Loucy (cell line): ENCODE measurements at regions not wholly inside any gene's neighbourhood (a gene's known extent, or its start where the extent isn't known, plus 50 kb on each side); places are given as distances from the start of the nearest gene placed in this dataset.

Experiments
- CTCF ChIP-seq: fragments of 200-600 bp; sonication (generic); conservative IDR thresholded peaks from 2 replicates; pipeline ENCODE4 v1.5.1; 2014; ENCODE audit warnings: mild to moderate bottlenecking, antibody characterized with exemption, low read length
- EZH2phosphoT487 ChIP-seq: fragments of 200-600 bp; IDR thresholded peaks from 2 replicates; pipeline ENCODE4 v1.6.1; 2018; ENCODE audit warnings: antibody characterized with exemption, mild to moderate bottlenecking, moderate library complexity, borderline replicate concordance

DNA sequence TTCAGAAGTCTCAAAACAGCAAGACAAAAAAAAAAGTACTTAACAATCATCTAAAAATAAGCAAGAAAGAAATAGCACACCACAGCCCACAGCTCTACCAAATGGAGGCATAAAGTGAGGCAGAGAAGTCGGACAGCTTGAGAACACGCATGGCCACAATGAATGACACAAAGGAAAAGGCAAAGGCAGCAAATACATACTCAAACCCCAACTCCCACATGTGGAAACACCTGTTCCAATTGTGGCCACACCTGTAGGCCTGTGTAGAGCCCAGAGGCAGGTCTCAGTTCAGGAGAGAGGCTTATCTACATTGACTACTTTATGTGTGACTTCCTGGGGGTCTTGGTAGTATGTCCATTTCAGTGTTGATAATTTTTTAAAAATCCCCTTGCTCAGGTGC, 543.5 kb downstream of the LMO4 start:
- no peak for TF ChIP-seq CTCF
- TF ChIP-seq EZH2phosphoT487, result no peak
